D721Med (cell line): ENCODE measurements at regions not wholly inside any gene's neighbourhood (a gene's known extent, or its start where the extent isn't known, plus 50 kb on each side); places are given as distances from the start of the nearest gene placed in this dataset.
"Not testable (repeated sequence)": the region's sequence is repeated elsewhere in the genome, so short reads cannot be mapped to it uniquely, and the experiment has no call there.

Source experiments
- DNase-seq: peaks from one replicate; pipeline ENCODE4 v3.0.0; 2011; ENCODE audit warnings: low spot score; ENCODE audit not compliant: insufficient read length
- FAIRE-seq: peaks from 2 replicates; lab custom pipeline; 2011; peaks lifted over from hg19 to GRCh38; lab: Jason Lieb, UNC
- CTCF ChIP-seq: IDR thresholded peaks from 2 replicates; pipeline ENCODE4 v1.5.1; 2012; ENCODE audit warnings: mild to moderate bottlenecking, control low read depth; ENCODE audit not compliant: insufficient read depth; ENCODE audit errors: missing control alignments

- no peak for TF ChIP-seq CTCF
- FAIRE-seq (no peak), DNase-seq (no peak)
Observed at GRCh38 chr5:89827359-89827758, 582.2 kb downstream of the CETN3 start.

- FAIRE-seq (no peak), DNase-seq (no peak)
- no peak for TF ChIP-seq CTCF
Observed at GRCh38 chr5:89826938-89827337, 582.6 kb downstream of the CETN3 start.

- FAIRE-seq (no peak), DNase-seq (no peak)
- TF ChIP-seq CTCF, result no peak
Observed at GRCh38 chr5:89823046-89823445, 586.5 kb downstream of the CETN3 start.

- FAIRE-seq (no peak), DNase-seq (no peak)
- TF ChIP-seq CTCF, result no peak
Observed at GRCh38 chr5:89817841-89818240, 591.7 kb downstream of the CETN3 start.

GRCh38 chr5:89816038-89816437 is 593.5 kb downstream of the CETN3 start:
- DNase-seq, result no peak
- FAIRE-seq, result no peak
- TF ChIP-seq CTCF, result no peak

GRCh38 chr5:89800735-89801134 is 608.8 kb downstream of the CETN3 start:
- DNase-seq, FAIRE-seq: not testable (repeated sequence)

- FAIRE-seq, DNase-seq: not testable (repeated sequence)
Observed at GRCh38 chr5:89794504-89794903, 615.1 kb downstream of the CETN3 start.

- not testable (repeated sequence) for DNase-seq, FAIRE-seq
Observed at GRCh38 chr5:89779734-89780133, 629.8 kb downstream of the CETN3 start.

- no peak for TF ChIP-seq CTCF
- DNase-seq (no peak), FAIRE-seq (no peak)
Observed at GRCh38 chr5:89777758-89778157, 631.8 kb downstream of the CETN3 start.
